KOPT-K1 (cell line): ENCODE measurements at regions not wholly inside any gene's neighbourhood (a gene's known extent, or its start where the extent isn't known, plus 50 kb on each side); places are given as distances from the start of the nearest gene placed in this dataset.
"Not testable (repeated sequence)": the region's sequence is repeated elsewhere in the genome, so short reads cannot be mapped to it uniquely, and the experiment has no call there.

Source experiments
- H3K27ac ChIP-seq: fragments of 200-600 bp; sonication (generic); 2 replicates; pipeline ENCODE4 v1.5.1; 2016; ENCODE audit warnings: antibody characterized with exemption, mild to moderate bottlenecking, low read depth, low read length; ENCODE audit not compliant: poor library complexity, severe bottlenecking
- H3K36me3 ChIP-seq: fragments of 200-600 bp; sonication (generic); 2 replicates; pipeline ENCODE4 v1.5.1; 2017; ENCODE audit warnings: antibody characterized with exemption, mild to moderate bottlenecking, low read length, moderate library complexity; ENCODE audit not compliant: insufficient read depth
- H3K9me3 ChIP-seq: fragments of 200-600 bp; sonication (generic); 2 replicates; pipeline ENCODE4 v1.5.1; 2017; ENCODE audit warnings: antibody characterized with exemption, low read length, mild to moderate bottlenecking; ENCODE audit not compliant: insufficient read depth, poor library complexity, severe bottlenecking

- H3K36me3 ChIP-seq, result no peaks in the 10 kb centered on the region
- H3K9me3 ChIP-seq, result peaks cover 12% of the 10 kb centered on the region
Measured at GRCh38 chr16:87150262-87150661, 166.9 kb downstream of the C16orf95 start.

DNA sequence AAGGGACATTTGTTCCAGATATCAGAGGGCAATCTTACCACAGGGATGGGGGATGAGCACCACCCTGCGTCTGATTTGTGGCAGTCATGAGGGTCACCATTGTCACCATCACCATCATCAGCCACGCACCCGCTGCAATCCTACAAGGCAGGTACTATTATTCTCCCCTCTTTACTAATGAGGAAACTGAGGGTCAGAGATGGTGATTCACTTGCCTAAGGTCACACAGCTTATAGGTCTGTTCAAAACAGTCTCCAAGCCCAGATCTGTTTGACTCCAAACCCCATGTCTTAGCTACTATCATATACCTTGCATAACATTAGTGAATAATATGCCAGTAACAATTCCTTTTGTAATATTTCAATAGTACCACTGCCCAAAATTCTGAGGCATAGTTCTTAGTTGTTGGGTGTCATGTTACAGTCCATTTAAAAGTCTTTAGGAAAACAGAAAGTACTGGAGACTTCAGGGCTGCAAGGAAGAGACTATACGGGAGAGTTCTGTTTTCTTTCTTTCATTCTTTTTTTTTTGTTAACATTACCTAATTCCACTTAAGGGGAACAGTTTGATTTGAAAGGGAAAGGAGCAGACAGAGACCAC lies 166.4 kb downstream of the C16orf95 start:
- H3K36me3 ChIP-seq, result no peaks in the 10 kb centered on the region
- peaks cover 12% of the 10 kb centered on the region for H3K9me3 ChIP-seq
- H3K27ac ChIP-seq, result no peak overlapping the region

More at GRCh38 chr16:87150262-87150661, 166.9 kb downstream of the C16orf95 start:
- H3K27ac ChIP-seq, result no peak overlapping the region

DNA sequence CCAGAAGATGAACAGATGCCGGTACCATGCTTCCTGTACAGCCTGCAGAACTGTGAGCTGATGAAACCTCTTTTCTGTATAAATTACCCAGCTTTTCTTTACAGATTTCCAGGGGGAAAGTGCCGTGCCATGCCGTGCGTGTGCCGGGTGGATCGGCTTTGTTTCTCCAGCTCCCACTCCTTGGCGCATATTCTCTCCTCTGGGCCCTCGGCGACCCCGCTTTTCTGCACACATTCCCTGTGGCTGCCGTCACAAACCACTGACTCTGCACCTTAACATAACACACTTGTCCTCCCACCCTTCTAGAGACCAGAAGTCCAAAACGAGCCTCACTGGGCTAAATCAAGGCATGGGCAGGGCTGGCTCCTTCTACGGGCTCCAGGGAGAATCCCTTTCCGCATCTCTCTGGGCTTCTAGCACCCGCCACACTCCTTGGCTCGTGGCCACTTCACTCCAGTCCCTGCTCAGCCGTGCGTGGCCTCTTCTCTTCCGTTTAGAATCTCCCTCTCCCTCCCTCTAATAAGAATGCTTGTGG lies 164.9 kb downstream of the C16orf95 start:
- Histone ChIP-seq H3K36me3 (no peaks in the 10 kb centered on the region), H3K27ac (no peak overlapping the region), H3K9me3 (peaks cover 12% of the 10 kb centered on the region)

- H3K27ac ChIP-seq, result no peak overlapping the region
- peaks cover 12% of the 10 kb centered on the region for H3K9me3 ChIP-seq
- H3K36me3 ChIP-seq, result no peaks in the 10 kb centered on the region
Measured at GRCh38 chr16:87153326-87153725, 163.9 kb downstream of the C16orf95 start.

- not testable (repeated sequence) for H3K36me3 ChIP-seq, H3K27ac ChIP-seq
- H3K9me3 ChIP-seq, result peaks cover 12% of the 10 kb centered on the region
Measured at GRCh38 chr16:87155315-87155714, 161.9 kb downstream of the C16orf95 start.

GRCh38 chr16:87156195-87156594 lies 161.0 kb downstream of the C16orf95 start:
- peaks cover 12% of the 10 kb centered on the region for H3K9me3 ChIP-seq
- H3K27ac ChIP-seq, result no peak overlapping the region
- no peaks in the 10 kb centered on the region for H3K36me3 ChIP-seq

GRCh38 chr16:87160234-87160636 lies 157.0 kb downstream of the C16orf95 start:
- H3K9me3 ChIP-seq, result no peaks in the 10 kb centered on the region
- no peaks in the 10 kb centered on the region for H3K36me3 ChIP-seq
- H3K27ac ChIP-seq, result no peak overlapping the region

- Histone ChIP-seq H3K36me3 (no peaks in the 10 kb centered on the region), H3K27ac (no peak overlapping the region), H3K9me3 (no peaks in the 10 kb centered on the region)
Measured at GRCh38 chr16:87160701-87161337, 156.4 kb downstream of the C16orf95 start.

DNA sequence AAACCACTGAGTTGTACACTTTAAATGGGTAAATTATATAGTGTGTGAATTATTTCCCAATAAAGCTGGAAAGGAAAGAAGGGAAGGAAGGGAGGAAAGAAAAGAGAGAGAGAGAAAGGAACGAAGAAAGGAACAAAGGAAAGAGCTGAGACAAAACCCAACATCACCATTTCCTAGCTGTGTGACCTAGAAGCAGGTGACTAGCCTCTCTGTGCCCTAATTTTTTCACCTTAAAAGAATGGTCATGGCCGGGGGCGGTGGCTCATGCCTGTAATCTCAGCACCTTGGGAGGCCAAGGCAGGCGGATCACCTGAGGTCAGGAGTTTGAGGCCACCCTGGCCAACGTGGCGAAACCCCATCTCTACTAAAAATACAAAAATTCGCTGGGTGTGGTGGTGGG lies 155.8 kb downstream of the C16orf95 start:
- not testable (repeated sequence) for H3K27ac ChIP-seq, H3K36me3 ChIP-seq, H3K9me3 ChIP-seq

- Histone ChIP-seq H3K9me3 (no peaks in the 10 kb centered on the region), H3K36me3 (no peaks in the 10 kb centered on the region), H3K27ac (no peak overlapping the region)
Measured at GRCh38 chr16:87161822-87162676, 155.1 kb downstream of the C16orf95 start.

GRCh38 chr16:87162799-87163198 lies 154.4 kb downstream of the C16orf95 start:
- H3K9me3 ChIP-seq, H3K36me3 ChIP-seq, H3K27ac ChIP-seq: not testable (repeated sequence)

GRCh38 chr16:87163637-87164036 lies 153.6 kb downstream of the C16orf95 start:
- no peaks in the 10 kb centered on the region for H3K36me3 ChIP-seq
- H3K9me3 ChIP-seq, result no peaks in the 10 kb centered on the region
- no peak overlapping the region for H3K27ac ChIP-seq

DNA sequence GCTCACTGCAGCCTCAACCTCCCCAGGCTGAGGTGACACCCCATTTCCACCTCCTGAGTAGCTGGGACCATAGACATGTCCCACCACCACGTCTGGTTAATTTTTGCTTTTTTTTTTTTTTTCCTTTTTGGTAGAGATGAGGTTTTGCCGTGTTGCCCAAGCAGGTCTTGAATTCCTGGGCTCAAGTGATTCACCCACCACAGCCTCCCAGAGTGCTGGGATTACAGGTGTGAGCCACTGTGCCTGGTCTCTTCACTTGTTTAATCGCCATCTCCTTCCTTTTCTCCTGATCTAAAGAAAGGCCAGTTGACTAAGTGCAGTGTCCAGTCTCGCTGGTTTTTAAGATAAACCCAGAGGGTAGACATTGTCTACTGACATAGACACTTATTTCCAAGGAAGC lies 152.0 kb downstream of the C16orf95 start:
- Histone ChIP-seq H3K36me3 (no peaks in the 10 kb centered on the region), H3K9me3 (no peaks in the 10 kb centered on the region), H3K27ac (no peak overlapping the region)

GRCh38 chr16:87165885-87166284 lies 151.3 kb downstream of the C16orf95 start:
- H3K36me3 ChIP-seq, result no peaks in the 10 kb centered on the region
- H3K27ac ChIP-seq, result no peak overlapping the region
- no peaks in the 10 kb centered on the region for H3K9me3 ChIP-seq

- no peaks in the 10 kb centered on the region for H3K36me3 ChIP-seq
- H3K9me3 ChIP-seq, result no peaks in the 10 kb centered on the region
- no peak overlapping the region for H3K27ac ChIP-seq
Measured at GRCh38 chr16:87166321-87166720, 150.9 kb downstream of the C16orf95 start.
